ENCODE measurements at regions not wholly inside any gene's neighbourhood (a gene's known extent, or its start where the extent isn't known, plus 50 kb on each side); places are given as distances from the start of the nearest gene placed in this dataset.

DNA sequence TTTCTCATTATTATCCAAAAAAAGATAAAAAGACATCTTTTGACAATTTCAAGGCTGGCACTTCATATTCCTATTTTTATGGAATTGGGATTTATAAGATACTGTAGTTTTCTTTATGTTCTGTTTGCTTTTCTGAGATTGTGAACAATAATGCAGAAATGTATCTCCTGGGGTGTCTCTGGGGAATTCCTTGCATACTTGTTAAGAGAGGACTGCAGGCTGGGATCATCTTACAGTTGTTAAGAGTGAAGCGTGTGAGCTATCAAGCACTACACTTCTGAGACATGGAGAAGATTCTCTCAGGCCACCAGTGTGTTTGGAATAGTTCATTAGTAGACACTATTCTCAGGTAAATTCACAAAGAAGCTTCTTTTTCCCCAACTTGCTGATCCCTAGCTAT is 963.3 kb upstream of the GJE1 start:
- no peak for TF ChIP-seq EZH2 (IDR thresholded peaks at IDR 0.05; ENCODE audit: borderline replicate concordance, low read length)
- TF ChIP-seq, protein P1, sequence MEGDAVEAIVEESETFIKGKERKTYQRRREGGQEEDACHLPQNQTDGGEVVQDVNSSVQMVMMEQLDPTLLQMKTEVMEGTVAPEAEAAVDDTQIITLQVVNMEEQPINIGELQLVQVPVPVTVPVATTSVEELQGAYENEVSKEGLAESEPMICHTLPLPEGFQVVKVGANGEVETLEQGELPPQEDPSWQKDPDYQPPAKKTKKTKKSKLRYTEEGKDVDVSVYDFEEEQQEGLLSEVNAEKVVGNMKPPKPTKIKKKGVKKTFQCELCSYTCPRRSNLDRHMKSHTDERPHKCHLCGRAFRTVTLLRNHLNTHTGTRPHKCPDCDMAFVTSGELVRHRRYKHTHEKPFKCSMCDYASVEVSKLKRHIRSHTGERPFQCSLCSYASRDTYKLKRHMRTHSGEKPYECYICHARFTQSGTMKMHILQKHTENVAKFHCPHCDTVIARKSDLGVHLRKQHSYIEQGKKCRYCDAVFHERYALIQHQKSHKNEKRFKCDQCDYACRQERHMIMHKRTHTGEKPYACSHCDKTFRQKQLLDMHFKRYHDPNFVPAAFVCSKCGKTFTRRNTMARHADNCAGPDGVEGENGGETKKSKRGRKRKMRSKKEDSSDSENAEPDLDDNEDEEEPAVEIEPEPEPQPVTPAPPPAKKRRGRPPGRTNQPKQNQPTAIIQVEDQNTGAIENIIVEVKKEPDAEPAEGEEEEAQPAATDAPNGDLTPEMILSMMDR (conservative IDR thresholded peaks at IDR 0.05 in 1 of 2, IDR thresholded peaks at IDR 0.05 in 1 of 2; ENCODE audit: extremely low read depth in 1 of 2, insufficient read depth in 1 of 2, low read depth in 1 of 2, low read length in 2 of 2), result no peak

Data from mammary epithelial cell (primary cell).